ENCODE measurements at regions not wholly inside any gene's neighbourhood (a gene's known extent, or its start where the extent isn't known, plus 50 kb on each side); places are given as distances from the start of the nearest gene placed in this dataset.
"Not testable (repeated sequence)": the region's sequence is repeated elsewhere in the genome, so short reads cannot be mapped to it uniquely, and the experiment has no call there.

GRCh38 chr6:112886415-112886814, 539.3 kb downstream of the RFPL4B start:
- TF ChIP-seq IRF3 (IDR thresholded peaks at IDR 0.05; ENCODE audit: low read depth, low read length) (no peak), GABPA (IDR thresholded peaks at IDR 0.05; ENCODE audit: low read depth) (no peak), USF1 (IDR thresholded peaks at IDR 0.05; ENCODE audit: borderline replicate concordance, low read depth) (no peak), SIN3A (IDR thresholded peaks at IDR 0.05; ENCODE audit: borderline replicate concordance, low read depth, low read length) (no peak), EP300 (IDR thresholded peaks at IDR 0.05; ENCODE audit: borderline replicate concordance in 1 of 2, low read depth in 1 of 2, low read length in 1 of 2) (no peak), GATA2 (CRISPR knock-in tag; IDR thresholded peaks at IDR 0.05) (no peak), FOXM1 (IDR thresholded peaks at IDR 0.05; ENCODE audit: low read depth) (no peak), RFX5 (IDR thresholded peaks at IDR 0.05; ENCODE audit: low read length) (no peak), EZH2phosphoT487 (IDR thresholded peaks at IDR 0.05; ENCODE audit: borderline replicate concordance, low read depth) (no peak), POLR2AphosphoS5 (IDR thresholded peaks at IDR 0.05; ENCODE audit: low read depth, low read length) (no peak), PBX3 (IDR thresholded peaks at IDR 0.05) (no peak), YY1 (IDR thresholded peaks at IDR 0.05; ENCODE audit: low read depth) (no peak), MAX (IDR thresholded peaks at IDR 0.05; ENCODE audit: low read depth) (no peak), TEAD4 (IDR thresholded peaks at IDR 0.05; ENCODE audit: borderline replicate concordance, insufficient read depth) (no peak), NFIC (IDR thresholded peaks at IDR 0.05; ENCODE audit: borderline replicate concordance) (no peak)
- Histone ChIP-seq H3K4me3 (ENCODE audit: low read depth in 2 of 2, low read length in 1 of 2) (no peak overlapping the region), H3K27me3 (ENCODE audit: insufficient read depth) (no peaks in the 10 kb centered on the region), H3K9me3 (no peaks in the 10 kb centered on the region), H3K4me2 (no peak overlapping the region), H3F3A (replicated peaks; ENCODE audit: insufficient read depth) (peaks cover 29% of the 10 kb centered on the region), H3K4me1 (ENCODE audit: control insufficient read depth in 1 of 2, insufficient read depth in 2 of 2, low read depth in 1 of 2, low read length in 1 of 2) (peaks cover 0 to 9% of the 10 kb centered on the region in 2 experiments; a peak in 3 of 4 replicates), H3K27ac (ENCODE audit: low read depth in 2 of 2, low read length in 1 of 2) (no peak overlapping the region), H3K9me2 (no peaks in the 10 kb centered on the region), H3K9ac (no peak overlapping the region), H4K20me1 (ENCODE audit: insufficient read depth) (no peaks in the 10 kb centered on the region), H3K36me3 (replicated peaks in 1 of 2; ENCODE audit: control insufficient read depth in 1 of 2, insufficient read depth in 2 of 2, low read length in 1 of 2) (no peaks in the 10 kb centered on the region), H2AFZ (ENCODE audit: low read depth) (no peak overlapping the region), H3K79me2 (ENCODE audit: insufficient read depth) (no peaks in the 10 kb centered on the region)
- POLR2A ChIA-PET, result no interaction called here
- CTCF ChIA-PET, result interaction anchor here (1.0 kb wide), 1 partner anchor 1023 kb away, joined by 3 read pairs; no protein-coding TSS in a partner anchor
- DNase-seq, result no peak
- 83% methylated on average over 2 of the region's 2 CpGs for WGBS (ENCODE audit: low lambda C conversion rate)

GRCh38 chr6:112887424-112887823, 540.3 kb downstream of the RFPL4B start:
- H3K4me2 ChIP-seq; H3K9ac ChIP-seq; CTCF ChIA-PET; H3K4me1 ChIP-seq (ENCODE audit: control insufficient read depth in 1 of 2, insufficient read depth in 2 of 2, low read depth in 1 of 2, low read length in 1 of 2); H3K9me3 ChIP-seq; H3K9me2 ChIP-seq; H3K27ac ChIP-seq (ENCODE audit: low read depth in 2 of 2, low read length in 1 of 2); H3K4me3 ChIP-seq (ENCODE audit: low read depth in 2 of 2, low read length in 1 of 2); H4K20me1 ChIP-seq (ENCODE audit: insufficient read depth); H2AFZ ChIP-seq (ENCODE audit: low read depth); H3K79me2 ChIP-seq (ENCODE audit: insufficient read depth); POLR2A ChIA-PET; DNase-seq; H3K27me3 ChIP-seq (ENCODE audit: insufficient read depth); H3K36me3 ChIP-seq (replicated peaks in 1 of 2; ENCODE audit: control insufficient read depth in 1 of 2, insufficient read depth in 2 of 2, low read length in 1 of 2): not testable (repeated sequence)
- H3F3A ChIP-seq (replicated peaks; ENCODE audit: insufficient read depth), result peaks cover 19% of the 10 kb centered on the region
- 100% methylated on average over 4 of the region's 4 CpGs for WGBS (ENCODE audit: low lambda C conversion rate)

All from SK-N-SH (cell line).